ENCODE measurements at regions not wholly inside any gene's neighbourhood (a gene's known extent, or its start where the extent isn't known, plus 50 kb on each side); places are given as distances from the start of the nearest gene placed in this dataset.

DNA sequence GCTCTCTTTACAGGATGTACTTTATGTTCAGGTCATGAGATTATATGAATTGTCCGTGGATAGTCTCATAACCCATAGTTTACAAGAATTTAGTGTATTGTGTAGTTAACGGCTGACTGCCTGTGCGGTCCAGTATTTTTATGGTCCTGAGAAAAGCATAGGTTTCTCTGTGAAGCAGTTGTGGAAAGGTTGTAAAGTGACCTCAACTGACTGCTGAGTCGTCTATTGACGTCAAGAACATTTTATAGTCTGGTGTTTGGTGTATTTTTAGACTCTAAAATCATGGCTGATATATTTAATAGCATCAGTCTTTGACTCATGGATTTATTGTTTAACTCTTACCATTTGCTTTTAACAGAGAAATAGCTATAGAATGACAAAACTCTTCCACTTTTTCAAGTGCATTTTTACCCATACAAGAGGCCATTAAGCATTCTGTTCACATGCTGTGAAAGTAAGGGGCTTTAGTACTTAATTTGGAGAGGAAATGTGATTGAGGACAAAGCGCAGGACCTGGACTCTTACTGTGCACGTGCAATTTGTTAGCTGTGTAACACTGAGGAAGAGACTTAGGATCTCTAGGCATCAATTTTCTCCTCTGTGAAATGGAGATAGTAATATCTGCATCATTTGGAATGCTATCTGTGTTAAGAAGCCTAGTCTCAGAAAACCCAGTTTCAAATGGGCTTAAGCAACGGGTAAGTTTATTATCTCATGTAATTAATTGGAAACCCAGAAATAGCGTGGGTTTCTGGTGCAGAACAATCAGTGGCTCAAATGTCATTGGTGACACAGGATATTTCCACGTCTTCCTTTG is 240.8 kb downstream of the NFKBIZ start (continued):
- TF ChIP-seq, protein P1, sequence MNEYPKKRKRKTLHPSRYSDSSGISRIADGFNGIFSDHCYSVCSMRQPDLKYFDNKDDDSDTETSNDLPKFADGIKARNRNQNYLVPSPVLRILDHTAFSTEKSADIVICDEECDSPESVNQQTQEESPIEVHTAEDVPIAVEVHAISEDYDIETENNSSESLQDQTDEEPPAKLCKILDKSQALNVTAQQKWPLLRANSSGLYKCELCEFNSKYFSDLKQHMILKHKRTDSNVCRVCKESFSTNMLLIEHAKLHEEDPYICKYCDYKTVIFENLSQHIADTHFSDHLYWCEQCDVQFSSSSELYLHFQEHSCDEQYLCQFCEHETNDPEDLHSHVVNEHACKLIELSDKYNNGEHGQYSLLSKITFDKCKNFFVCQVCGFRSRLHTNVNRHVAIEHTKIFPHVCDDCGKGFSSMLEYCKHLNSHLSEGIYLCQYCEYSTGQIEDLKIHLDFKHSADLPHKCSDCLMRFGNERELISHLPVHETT (tag by site-specific recombination; IDR thresholded peaks at IDR 0.05): peak; percentile 95
- TF ChIP-seq OVOL3 (tag by site-specific recombination; IDR thresholded peaks at IDR 0.05) (peak; percentile 85; the same call in 1 of the 2 replicates), ZNF10 (tag by site-specific recombination; IDR thresholded peaks at IDR 0.05) (peak; percentile 66), ZNF16 (tag by site-specific recombination; IDR thresholded peaks at IDR 0.05; ENCODE audit: low read depth) (no peak), SETDB1 (IDR thresholded peaks at IDR 0.05; ENCODE audit: insufficient read length, low read length) (no peak), ZNF223 (tag by site-specific recombination; IDR thresholded peaks at IDR 0.05) (no peak), ZNF837 (tag by site-specific recombination; IDR thresholded peaks at IDR 0.05) (no peak), ZNF521 (tag by site-specific recombination; IDR thresholded peaks at IDR 0.05) (no peak), ZBTB17 (tag by site-specific recombination; IDR thresholded peaks at IDR 0.05) (peak; percentile 16; the same call in 1 of the 2 replicates), ZNF791 (tag by site-specific recombination; IDR thresholded peaks at IDR 0.05) (no peak), ZNF596 (tag by site-specific recombination; IDR thresholded peaks at IDR 0.05) (no peak), PRDM2 (tag by site-specific recombination; IDR thresholded peaks at IDR 0.05; ENCODE audit: borderline replicate concordance) (no peak), KLF9 (tag by site-specific recombination; IDR thresholded peaks at IDR 0.05; ENCODE audit: low read depth) (no peak), PRDM1 (tag by site-specific recombination; IDR thresholded peaks at IDR 0.05) (no peak), ZNF747 (tag by site-specific recombination; IDR thresholded peaks at IDR 0.05) (no peak), ZNF354C (tag by site-specific recombination; IDR thresholded peaks at IDR 0.05; ENCODE audit: borderline replicate concordance, low read depth) (no peak), ZNF768 (tag by site-specific recombination; IDR thresholded peaks at IDR 0.05) (no peak)

- CTCF ChIA-PET: interaction anchor here (0.7 kb wide), 1 partner anchor 276 kb away, joined by 3 read pairs; no protein-coding TSS in a partner anchor
- Histone ChIP-seq H3K27ac (ENCODE audit: extremely low read depth, low read depth, low read length) (no peak overlapping the region), H3K4me3 (ENCODE audit: low read depth, low read length) (no peak overlapping the region), H3K4me1 (ENCODE audit: control insufficient read depth, insufficient read depth, low read length) (peaks cover 3% of the 10 kb centered on the region), H3K36me3 (ENCODE audit: control insufficient read depth in 2 of 2, insufficient read depth in 1 of 2, low read length in 2 of 2) (no peaks in the 10 kb centered on the region), H3K9me3 (ENCODE audit: control insufficient read depth, insufficient read depth, low read depth, low read length) (no peaks in the 10 kb centered on the region)
- POLR2A ChIA-PET: no interaction called here
- TF ChIP-seq ZNF394 (tag by site-specific recombination; IDR thresholded peaks at IDR 0.05; ENCODE audit: borderline replicate concordance) (no peak), SP3 (tag by site-specific recombination; IDR thresholded peaks at IDR 0.05) (no peak), BCL11B (tag by site-specific recombination; IDR thresholded peaks at IDR 0.05; ENCODE audit: low read depth) (no peak), ZNF416 (tag by site-specific recombination; IDR thresholded peaks at IDR 0.05) (no peak), ZSCAN16 (tag by site-specific recombination; IDR thresholded peaks at IDR 0.05) (no peak), ZNF280D (tag by site-specific recombination; IDR thresholded peaks at IDR 0.05) (no peak), YY1 (tag by site-specific recombination; IDR thresholded peaks at IDR 0.05) (no peak), ZBTB48 (tag by site-specific recombination; IDR thresholded peaks at IDR 0.05) (no peak), ZNF449 (tag by site-specific recombination; IDR thresholded peaks at IDR 0.05) (no peak), ZNF596 (tag by site-specific recombination; IDR thresholded peaks at IDR 0.05) (no peak)
These were observed 241.4 kb downstream of the NFKBIZ start for GRCh38 chr3:102090721-102091045.

Measured in HEK293 (cell line).